ENCODE measurements at regions not wholly inside any gene's neighbourhood (a gene's known extent, or its start where the extent isn't known, plus 50 kb on each side); places are given as distances from the start of the nearest gene placed in this dataset.
"Not testable (repeated sequence)": the region's sequence is repeated elsewhere in the genome, so short reads cannot be mapped to it uniquely, and the experiment has no call there.

DNA sequence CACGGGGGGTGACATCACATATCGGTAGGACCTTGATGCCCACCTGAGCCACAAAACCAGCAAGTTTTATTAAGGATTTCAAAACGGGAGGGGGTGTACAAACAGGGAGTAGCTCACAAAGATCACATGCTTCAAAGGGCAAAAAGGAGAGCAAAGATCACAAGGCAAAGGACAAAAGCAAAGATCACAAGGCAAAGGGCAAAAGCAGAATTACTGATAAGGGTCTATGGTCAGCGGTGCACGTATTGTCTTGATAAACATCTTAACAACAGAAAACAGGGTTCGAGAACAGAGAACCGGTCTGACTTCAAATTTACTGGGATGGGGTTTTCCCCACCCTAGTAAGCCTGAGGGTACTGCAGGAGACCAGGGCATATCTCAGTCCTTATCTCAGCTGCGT is 143.5 kb upstream of the LPP start:
- TF ChIP-seq ZFX (IDR thresholded peaks at IDR 0.05): no peak
- no peak for TF ChIP-seq CTCF (conservative IDR thresholded peaks at IDR 0.05)
- H3K27ac ChIP-seq: no peak overlapping the region

DNA sequence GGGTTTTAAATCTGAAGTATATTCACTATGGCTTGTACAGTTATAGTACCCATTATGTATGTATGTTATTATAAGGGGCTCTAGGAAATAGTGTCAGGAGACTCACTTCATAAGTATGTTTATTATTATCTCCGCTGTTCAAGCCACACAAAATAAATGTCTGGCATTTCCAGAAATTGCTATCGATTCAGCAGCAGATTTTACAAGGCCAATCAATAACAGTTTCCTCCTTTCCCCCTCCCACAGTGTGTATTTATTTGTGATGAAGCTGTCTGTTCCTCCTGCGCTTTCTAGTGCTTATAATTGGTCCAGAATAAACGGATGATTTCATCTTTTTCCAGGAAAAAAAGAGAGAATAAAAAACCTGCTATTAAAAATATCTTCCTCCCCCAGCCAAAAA is 134.2 kb upstream of the LPP start:
- H3K27ac ChIP-seq: no peak overlapping the region
- TF ChIP-seq ZFX (IDR thresholded peaks at IDR 0.05): no peak
- no peak for TF ChIP-seq CTCF (conservative IDR thresholded peaks at IDR 0.05)

DNA sequence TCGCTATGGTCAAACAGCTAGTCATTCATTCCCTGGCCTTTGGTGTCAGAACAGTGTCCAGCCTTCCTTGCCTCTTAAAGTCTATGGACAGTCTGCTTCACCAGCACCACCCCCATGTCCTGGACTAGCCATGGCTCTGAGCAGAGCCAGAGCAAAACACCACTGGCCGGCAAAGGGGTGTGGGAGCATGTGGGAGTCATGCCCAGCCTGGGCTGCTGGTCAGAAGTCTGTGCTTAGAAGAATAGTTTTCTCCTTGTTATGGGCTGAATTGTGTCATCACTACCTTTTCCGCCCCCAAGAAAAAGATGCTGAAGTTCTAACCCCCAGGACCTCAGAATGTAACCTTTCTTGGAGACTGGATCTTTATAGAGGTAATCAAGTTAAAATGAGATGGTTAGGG is 132.9 kb upstream of the LPP start:
- TF ChIP-seq ZFX (IDR thresholded peaks at IDR 0.05) (no peak), CTCF (conservative IDR thresholded peaks at IDR 0.05) (no peak)
- H3K27ac ChIP-seq: no peak overlapping the region

- H3K27ac ChIP-seq: no peak overlapping the region
- TF ChIP-seq ZFX (IDR thresholded peaks at IDR 0.05) (no peak), CTCF (conservative IDR thresholded peaks at IDR 0.05) (no peak)
Observed at GRCh38 chr3:188021502-188022040, 132.4 kb upstream of the LPP start.

GRCh38 chr3:188022902-188023301 is 131.1 kb upstream of the LPP start:
- H3K27ac ChIP-seq: not testable (repeated sequence)

DNA sequence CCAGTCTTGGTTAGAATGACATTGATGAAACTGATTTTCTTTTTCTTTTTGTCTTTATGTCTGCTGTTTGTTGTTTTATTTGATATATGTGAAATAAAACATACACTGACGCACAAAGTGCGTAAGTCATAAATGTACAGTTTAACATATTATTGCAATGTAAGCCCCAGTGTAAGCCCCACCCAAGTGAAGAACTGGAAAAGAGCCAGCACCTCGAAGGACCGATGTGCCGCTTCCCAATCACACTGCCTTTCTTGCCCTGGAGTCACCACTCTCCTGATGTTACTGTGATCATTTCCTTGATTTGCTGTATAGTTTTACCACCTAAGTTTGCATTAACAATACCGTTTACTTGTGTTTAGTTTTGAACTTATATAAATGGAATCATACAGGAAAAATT is 128.4 kb upstream of the LPP start:
- no peak overlapping the region for H3K27ac ChIP-seq
- TF ChIP-seq ZFX (IDR thresholded peaks at IDR 0.05): no peak
- no peak for TF ChIP-seq CTCF (conservative IDR thresholded peaks at IDR 0.05)

DNA sequence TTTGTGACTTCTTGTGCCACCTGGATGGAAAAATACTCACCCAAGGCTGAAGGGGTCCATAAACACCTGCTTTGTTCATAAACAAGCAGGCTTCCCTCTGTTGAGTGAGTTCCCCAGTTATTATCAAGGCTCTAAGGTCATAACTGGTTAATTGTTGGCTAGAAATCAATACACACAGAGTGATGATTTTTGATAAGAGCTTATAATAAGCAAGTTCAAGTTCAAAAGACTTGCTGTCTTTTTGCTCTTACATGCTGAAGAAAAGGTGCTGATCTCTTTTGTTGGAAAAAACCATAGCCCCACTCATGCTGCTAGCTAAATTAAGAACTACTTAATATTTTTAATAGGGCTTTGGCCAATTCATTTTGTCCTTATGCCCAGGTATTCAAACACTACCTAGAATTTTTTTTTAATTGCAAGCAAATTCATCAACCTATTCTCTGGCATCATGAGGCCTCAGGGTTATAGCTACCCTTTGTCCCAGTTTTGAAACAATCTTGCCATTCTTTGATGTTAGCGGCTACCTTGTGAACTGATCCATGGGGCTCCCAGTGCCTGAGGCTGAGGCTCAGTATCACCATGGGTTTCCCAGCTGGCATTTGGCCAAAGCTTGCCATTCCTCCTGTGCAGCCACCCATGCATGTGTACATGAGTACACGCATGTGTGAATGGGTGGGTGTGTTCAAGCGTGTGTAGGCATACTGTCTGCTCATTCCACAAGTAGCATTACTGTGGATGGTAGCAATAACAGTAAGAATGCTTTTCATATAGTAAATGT is 127.6 kb upstream of the LPP start:
- H3K27ac ChIP-seq: no peak overlapping the region
- no peak for TF ChIP-seq ZFX (IDR thresholded peaks at IDR 0.05)
- no peak for TF ChIP-seq CTCF (conservative IDR thresholded peaks at IDR 0.05)

DNA sequence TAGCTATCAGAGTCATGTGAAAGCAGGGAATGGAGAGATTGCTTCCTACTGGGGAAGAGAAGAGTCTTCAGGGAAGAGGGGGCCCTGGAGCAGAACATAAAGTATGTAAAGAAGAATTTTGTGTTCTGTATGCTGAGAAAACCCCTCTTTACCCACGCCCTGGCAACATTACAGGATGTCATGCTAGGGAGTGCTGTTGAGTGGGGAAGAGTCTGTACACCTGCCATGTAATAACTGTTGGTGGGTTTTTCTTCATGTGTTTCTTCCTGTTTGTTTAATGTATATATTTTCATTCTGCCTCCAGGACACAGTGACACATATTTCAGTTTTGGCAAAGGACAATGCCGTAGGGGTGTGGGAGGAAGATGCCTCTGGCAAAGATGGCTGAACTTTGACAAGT is 122.8 kb upstream of the LPP start:
- TF ChIP-seq CTCF (conservative IDR thresholded peaks at IDR 0.05): no peak
- no peak for TF ChIP-seq ZFX (IDR thresholded peaks at IDR 0.05)
- H3K27ac ChIP-seq: no peak overlapping the region
